Mesenchymal stem cell (in vitro differentiated cells and primary cell): ENCODE measurements at regions not wholly inside any gene's neighbourhood (a gene's known extent, or its start where the extent isn't known, plus 50 kb on each side); places are given as distances from the start of the nearest gene placed in this dataset.

ENCODE experiments used
- DNase-seq: peaks from one replicate; pipeline ENCODE4 v3.0.0-alpha.2; 2013
- H2AFZ ChIP-seq: one replicate; pipeline ENCODE4 v1.6.1; 2013; ENCODE audit warnings: low read depth, mild to moderate bottlenecking, control low read depth, inconsistent platforms, low read length, moderate library complexity
- H2AK5ac ChIP-seq: 2 replicates; pipeline ENCODE4 v1.6.1; 2013; ENCODE audit warnings: low read length, moderate library complexity, mild to moderate bottlenecking, inconsistent platforms; ENCODE audit not compliant: severe bottlenecking
- H2BK120ac ChIP-seq: one replicate; pipeline ENCODE4 v1.6.1; 2013; ENCODE audit warnings: low read depth, mild to moderate bottlenecking, inconsistent platforms, low read length, moderate library complexity
- H2BK12ac ChIP-seq, 2 experiments: one replicate each; pipeline ENCODE4 v1.6.1; 2013; ENCODE audit warnings: inconsistent platforms in 2 of 2, low read length in 2 of 2, mild to moderate bottlenecking in 2 of 2, moderate library complexity in 2 of 2, control low read depth in 1 of 2
- H2BK15ac ChIP-seq: one replicate; pipeline ENCODE4 v1.6.1; 2013; ENCODE audit warnings: mild to moderate bottlenecking, low read depth, inconsistent platforms; ENCODE audit not compliant: poor library complexity, severe bottlenecking
- H2BK5ac ChIP-seq: 2 replicates; pipeline ENCODE4 v1.6.1; 2013; ENCODE audit warnings: low read depth, mild to moderate bottlenecking, low read length, control low read depth, inconsistent platforms; ENCODE audit not compliant: poor library complexity, severe bottlenecking
- H3K14ac ChIP-seq, 2 experiments: one replicate each; pipeline ENCODE4 v1.6.1; 2013; ENCODE audit warnings: inconsistent platforms in 2 of 2, low read length in 2 of 2, control low read depth in 1 of 2, mild to moderate bottlenecking in 1 of 2, moderate library complexity in 1 of 2
- H3K18ac ChIP-seq, 2 experiments: one replicate each; pipeline ENCODE4 v1.6.1; 2013; ENCODE audit warnings: inconsistent platforms in 2 of 2, low read length in 2 of 2, control low read depth in 1 of 2, low read depth in 1 of 2, mild to moderate bottlenecking in 1 of 2
- H3K23ac ChIP-seq, 2 experiments: one replicate each; pipeline ENCODE4 v1.6.1; 2013; ENCODE audit warnings: inconsistent platforms in 2 of 2, low read length in 2 of 2, mild to moderate bottlenecking in 2 of 2, moderate library complexity in 2 of 2, control low read depth in 1 of 2
- H3K27ac ChIP-seq: 2 replicates; pipeline ENCODE4 v1.5.1; 2013; ENCODE audit warnings: mild to moderate bottlenecking, moderate library complexity, low read length, control low read depth, inconsistent platforms; ENCODE audit not compliant: poor library complexity, severe bottlenecking
- H3K27me3 ChIP-seq, 2 experiments: 2 replicates each; pipeline versions ENCODE4 v1.6.1 to v1.7.0; 2013; ENCODE audit warnings: low read length in 2 of 2, mild to moderate bottlenecking in 2 of 2, moderate library complexity in 2 of 2, control low read depth in 1 of 2, inconsistent platforms in 1 of 2; ENCODE audit not compliant: control insufficient read depth in 1 of 2, insufficient read depth in 1 of 2
- H3K36me3 ChIP-seq, 2 experiments: 2 replicates each; pipeline versions ENCODE4 v1.6.1 to v1.7.0; 2013; ENCODE audit warnings: low read length in 2 of 2, control low read depth in 1 of 2, inconsistent platforms in 1 of 2, low read depth in 1 of 2, mild to moderate bottlenecking in 1 of 2; ENCODE audit not compliant: insufficient read depth in 2 of 2, control insufficient read depth in 1 of 2
- H3K4ac ChIP-seq, 2 experiments: one replicate each; pipeline ENCODE4 v1.6.1; 2013; ENCODE audit warnings: inconsistent platforms in 2 of 2, low read length in 2 of 2, mild to moderate bottlenecking in 2 of 2, moderate library complexity in 2 of 2, control low read depth in 1 of 2, low read depth in 1 of 2
- H3K4me1 ChIP-seq: 2 replicates; pipeline ENCODE4 v1.6.1; 2013; ENCODE audit warnings: low read depth, low read length, control low read depth; ENCODE audit not compliant: control insufficient read depth, insufficient read depth
- H3K4me2 ChIP-seq: 2 replicates; pipeline ENCODE4 v1.6.1; 2013; ENCODE audit warnings: low read length, mild to moderate bottlenecking, inconsistent platforms; ENCODE audit not compliant: poor library complexity, severe bottlenecking
- H3K4me3 ChIP-seq, 2 experiments: 2 replicates each; pipeline versions ENCODE4 v1.5.1 to v1.7.0; 2013; ENCODE audit warnings: low read length in 2 of 2, mild to moderate bottlenecking in 2 of 2, control low read depth in 1 of 2, low read depth in 1 of 2; ENCODE audit not compliant: insufficient read depth in 1 of 2
- H3K79me1 ChIP-seq: replicated peaks from 2 replicates; pipeline ENCODE4 v1.6.1; 2013; ENCODE audit warnings: mild to moderate bottlenecking, control low read depth, low read length, inconsistent platforms; ENCODE audit not compliant: poor library complexity, severe bottlenecking
- H3K9ac ChIP-seq: 2 replicates; pipeline ENCODE4 v1.7.0; 2013; ENCODE audit warnings: mild to moderate bottlenecking, low read length, moderate library complexity
- H3K9me3 ChIP-seq: 2 replicates; pipeline ENCODE4 v1.7.0; 2013; ENCODE audit warnings: mild to moderate bottlenecking, low read length; ENCODE audit not compliant: control insufficient read depth
- H4K8ac ChIP-seq: one replicate; pipeline ENCODE4 v1.6.1; 2013; ENCODE audit warnings: inconsistent platforms, mild to moderate bottlenecking, low read length, moderate library complexity
- H4K91ac ChIP-seq: one replicate; pipeline ENCODE4 v1.6.1; 2013; ENCODE audit warnings: mild to moderate bottlenecking, low read length, inconsistent platforms
- whole genome bisulfite sequencing: methylation state at CpG from one replicate; pipeline ENCODE4 v1.1.7; 2013; ENCODE audit warnings: mixed read lengths; 5-methylcytosine and 5-hydroxymethylcytosine counted together

DNA sequence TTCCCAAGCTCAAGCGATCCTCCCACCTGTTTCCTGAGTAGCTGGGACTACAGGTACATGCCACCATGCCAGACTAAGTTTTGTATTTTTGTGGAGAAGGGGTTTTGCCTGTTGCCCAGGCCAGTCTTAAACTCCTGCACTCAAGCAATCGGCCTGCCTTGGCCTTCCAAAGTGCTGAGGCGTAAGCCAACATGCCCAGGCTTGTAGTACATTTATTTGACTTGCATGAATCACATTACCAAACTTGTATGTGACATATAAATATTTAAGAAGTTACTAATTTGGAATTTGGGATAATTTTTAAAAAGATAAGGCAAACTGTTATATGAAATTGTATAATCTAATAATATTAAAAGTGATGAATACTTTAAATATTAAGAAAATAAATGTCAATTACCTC is 157.6 kb downstream of the MCHR2 start:
- Histone ChIP-seq H2BK120ac (no peak overlapping the region), H3K9ac (no peak overlapping the region), H3K9me3 (no peaks in the 10 kb centered on the region), H3K23ac (no peak overlapping the region), H2BK5ac (no peak overlapping the region), H2BK12ac (no peak overlapping the region), H3K14ac (no peak overlapping the region), H3K79me1 (no peaks in the 10 kb centered on the region), H3K4me1 (no peaks in the 10 kb centered on the region), H3K4ac (no peak overlapping the region), H4K91ac (no peak overlapping the region), H2AFZ (no peak overlapping the region), H3K27ac (no peak overlapping the region), H4K8ac (no peak overlapping the region), H2BK15ac (no peak overlapping the region), H3K4me2 (no peak overlapping the region), H2AK5ac (no peak overlapping the region), H3K18ac (no peak overlapping the region), H3K27me3 (no peaks in the 10 kb centered on the region), H3K36me3 (no peaks in the 10 kb centered on the region), H3K4me3 (no peak overlapping the region)
- no peak for DNase-seq
- 70% methylated on average over 2 of the region's 3 CpGs for WGBS

DNA sequence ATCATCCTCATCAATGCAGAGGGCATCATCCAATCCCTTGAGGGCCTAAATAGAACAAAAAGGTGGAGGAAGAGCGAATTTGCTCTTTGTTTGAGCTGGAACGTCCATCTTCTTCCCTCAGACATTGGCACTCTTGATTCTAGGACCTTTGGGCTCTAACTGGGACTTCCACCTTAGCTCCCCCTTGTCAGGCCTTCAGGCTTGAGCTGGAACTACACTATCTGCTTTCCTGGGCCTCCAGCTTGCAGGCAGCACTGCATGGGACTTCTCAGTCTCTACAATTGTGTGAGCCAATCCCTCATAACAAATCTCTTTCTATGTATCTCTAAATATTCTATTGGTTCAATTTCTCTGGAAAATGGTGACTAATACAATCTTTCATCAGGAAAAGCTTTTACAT is 155.4 kb downstream of the MCHR2 start:
- Histone ChIP-seq H3K9ac (no peak overlapping the region), H3K27me3 (peaks cover 7 to 14% of the 10 kb centered on the region in 2 experiments), H2BK15ac (no peak overlapping the region), H3K4ac (no peak overlapping the region), H3K4me2 (no peak overlapping the region), H3K23ac (no peak overlapping the region), H2BK120ac (no peak overlapping the region), H2BK12ac (no peak overlapping the region), H3K18ac (no peak overlapping the region), H3K9me3 (no peaks in the 10 kb centered on the region), H4K8ac (no peak overlapping the region), H3K36me3 (no peaks in the 10 kb centered on the region), H3K4me3 (no peak overlapping the region), H3K14ac (no peak overlapping the region), H3K79me1 (no peaks in the 10 kb centered on the region), H2AK5ac (no peak overlapping the region), H3K27ac (no peak overlapping the region), H2BK5ac (no peak overlapping the region), H4K91ac (no peak overlapping the region), H2AFZ (no peak overlapping the region), H3K4me1 (no peaks in the 10 kb centered on the region)
- WGBS, result 46% methylated on average over 2 of the region's 2 CpGs
- DNase-seq, result no peak

DNA sequence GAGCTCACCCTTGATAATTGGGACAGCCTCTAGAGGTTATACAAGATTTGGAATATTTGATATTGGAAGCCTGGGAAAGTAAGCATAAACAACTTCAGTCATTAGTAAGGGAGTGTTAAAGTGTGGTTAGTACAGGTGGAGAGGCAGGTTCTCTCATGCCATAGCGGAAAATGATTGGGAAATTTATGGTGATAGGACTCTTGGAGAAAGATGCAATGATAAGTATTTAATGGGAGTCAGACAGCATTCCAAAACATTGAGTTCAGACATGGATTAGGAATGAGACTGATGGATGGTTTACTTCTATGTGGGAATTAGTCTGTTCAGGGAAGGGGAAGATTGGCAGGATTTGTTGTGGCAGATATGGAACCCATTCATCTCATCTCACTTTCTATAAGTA is 152.7 kb downstream of the MCHR2 start:
- no peaks in the 10 kb centered on the region for H3K36me3 ChIP-seq
- H3K9ac ChIP-seq, result no peak overlapping the region
- H3K4ac ChIP-seq, result no peak overlapping the region
- no peak overlapping the region for H2AK5ac ChIP-seq
- 74% methylated on average over 1 of the region's 1 CpG for WGBS
- no peak overlapping the region for H2AFZ ChIP-seq
- no peak overlapping the region for H2BK120ac ChIP-seq
- H3K27ac ChIP-seq, result no peak overlapping the region
- peaks cover 10 to 14% of the 10 kb centered on the region in 2 experiments for H3K27me3 ChIP-seq
- no peak overlapping the region for H3K18ac ChIP-seq
- H2BK5ac ChIP-seq, result no peak overlapping the region
- no peak overlapping the region for H3K23ac ChIP-seq
- no peak for DNase-seq
- no peak overlapping the region for H3K14ac ChIP-seq
- H4K8ac ChIP-seq, result no peak overlapping the region
- H2BK15ac ChIP-seq, result no peak overlapping the region
- H3K79me1 ChIP-seq, result no peaks in the 10 kb centered on the region
- H4K91ac ChIP-seq, result no peak overlapping the region
- H3K4me1 ChIP-seq, result no peaks in the 10 kb centered on the region
- H3K9me3 ChIP-seq, result no peaks in the 10 kb centered on the region
- no peak overlapping the region for H3K4me3 ChIP-seq
- H2BK12ac ChIP-seq, result no peak overlapping the region
- H3K4me2 ChIP-seq, result no peak overlapping the region

DNA sequence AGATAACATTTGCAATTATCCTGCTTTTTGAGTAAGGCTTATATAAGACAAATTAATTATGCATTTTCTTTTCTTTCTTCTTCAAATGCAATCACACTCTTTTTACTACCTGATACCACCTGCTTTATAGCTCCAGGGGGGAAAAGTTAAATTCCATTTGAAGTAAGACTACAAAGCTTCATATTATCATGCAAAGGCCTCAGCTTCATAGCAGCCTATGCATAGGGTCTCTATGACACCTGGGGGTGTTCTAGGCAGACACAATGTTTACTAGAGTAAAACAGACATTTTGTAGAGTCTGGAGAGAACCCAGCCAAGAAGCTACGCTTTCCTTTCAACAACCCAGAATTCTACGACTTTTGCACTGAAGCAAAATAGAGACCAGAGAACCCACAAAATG is 148.0 kb downstream of the MCHR2 start:
- H3K18ac ChIP-seq, result no peak overlapping the region
- peaks cover 10 to 14% of the 10 kb centered on the region in 2 experiments for H3K27me3 ChIP-seq
- no peak overlapping the region for H2BK12ac ChIP-seq

More for the DNA sequence above, 148.0 kb downstream of the MCHR2 start:
- no peaks in the 10 kb centered on the region for H3K79me1 ChIP-seq
- no peak overlapping the region for H4K8ac ChIP-seq
- H3K4ac ChIP-seq, result no peak overlapping the region
- H2BK120ac ChIP-seq, result no peak overlapping the region
- no peak overlapping the region for H3K27ac ChIP-seq
- no peak overlapping the region for H2AFZ ChIP-seq
- 46% methylated on average over 2 of the region's 2 CpGs for WGBS
- no peaks in the 10 kb centered on the region for H3K4me1 ChIP-seq
- DNase-seq, result no peak
- no peaks in the 10 kb centered on the region for H3K36me3 ChIP-seq
- no peak overlapping the region for H3K23ac ChIP-seq
- no peak overlapping the region for H2BK15ac ChIP-seq
- H3K4me3 ChIP-seq, result no peak overlapping the region
- no peak overlapping the region for H3K14ac ChIP-seq
- H3K9me3 ChIP-seq, result no peaks in the 10 kb centered on the region
- H3K9ac ChIP-seq, result no peak overlapping the region
- no peak overlapping the region for H3K4me2 ChIP-seq
- no peak overlapping the region for H2BK5ac ChIP-seq
- no peak overlapping the region for H4K91ac ChIP-seq
- no peak overlapping the region for H2AK5ac ChIP-seq
